Stimulated activated CD4-positive, alpha-beta T cell treated with anti-CD3 and anti-CD28 coated beads, Interleukin-1b, Interleukin-23, amount 100 ng/mL, for 24 hours (primary cell): ENCODE measurements at regions not wholly inside any gene's neighbourhood (a gene's known extent, or its start where the extent isn't known, plus 50 kb on each side); places are given as distances from the start of the nearest gene placed in this dataset.
"Not testable (repeated sequence)": the region's sequence is repeated elsewhere in the genome, so short reads cannot be mapped to it uniquely, and the experiment has no call there.

Experiments
- DNase-seq, 4 experiments: peaks; one replicate each; pipeline ENCODE4 v3.0.0-alpha.2; 2020; ENCODE audit warnings: low read depth in 4 of 4, low spot score in 1 of 4

GRCh38 chr10:42533866-42534265, 104.5 kb downstream of the ZNF33B start:
- DNase-seq, result not testable (repeated sequence)

DNA sequence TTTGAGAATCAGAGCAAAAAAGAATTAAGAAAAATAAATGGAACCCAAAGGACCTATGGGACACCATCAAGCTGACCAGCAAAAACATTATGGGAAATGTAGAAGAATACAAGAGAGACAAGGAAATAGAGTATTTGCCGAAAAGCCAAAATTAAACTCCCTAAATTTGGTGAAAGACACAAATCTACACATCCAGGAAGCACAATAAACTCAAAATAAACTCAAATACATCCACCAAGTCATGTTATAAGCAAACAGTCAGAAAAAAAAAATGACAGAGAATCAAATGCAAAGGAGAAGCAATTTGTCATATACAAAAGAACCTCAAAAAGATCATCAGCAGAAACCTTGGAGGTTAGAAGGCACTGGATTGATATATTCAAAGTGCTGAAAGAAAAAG, 105.4 kb downstream of the ZNF33B start:
- no peak for DNase-seq

DNA sequence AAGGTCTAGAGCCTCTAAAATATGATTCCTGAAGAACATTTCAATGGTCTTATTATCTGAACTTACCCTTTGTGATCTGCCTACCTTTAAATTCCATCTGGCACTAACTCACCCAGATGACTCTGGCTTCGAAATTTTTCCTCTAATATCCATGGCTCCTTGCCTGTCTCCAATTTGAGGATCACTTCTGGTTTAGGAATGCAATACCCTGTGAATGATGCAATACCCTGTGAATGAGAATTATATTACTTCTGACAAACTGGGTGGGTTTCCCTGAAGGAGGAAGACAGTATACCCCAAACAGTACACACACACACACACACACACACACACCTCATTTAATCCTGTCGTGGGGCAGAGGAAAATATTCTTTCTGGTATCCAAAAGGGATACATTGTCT, 115.3 kb downstream of the ZNF33B start:
- DNase-seq, result no peak

DNA sequence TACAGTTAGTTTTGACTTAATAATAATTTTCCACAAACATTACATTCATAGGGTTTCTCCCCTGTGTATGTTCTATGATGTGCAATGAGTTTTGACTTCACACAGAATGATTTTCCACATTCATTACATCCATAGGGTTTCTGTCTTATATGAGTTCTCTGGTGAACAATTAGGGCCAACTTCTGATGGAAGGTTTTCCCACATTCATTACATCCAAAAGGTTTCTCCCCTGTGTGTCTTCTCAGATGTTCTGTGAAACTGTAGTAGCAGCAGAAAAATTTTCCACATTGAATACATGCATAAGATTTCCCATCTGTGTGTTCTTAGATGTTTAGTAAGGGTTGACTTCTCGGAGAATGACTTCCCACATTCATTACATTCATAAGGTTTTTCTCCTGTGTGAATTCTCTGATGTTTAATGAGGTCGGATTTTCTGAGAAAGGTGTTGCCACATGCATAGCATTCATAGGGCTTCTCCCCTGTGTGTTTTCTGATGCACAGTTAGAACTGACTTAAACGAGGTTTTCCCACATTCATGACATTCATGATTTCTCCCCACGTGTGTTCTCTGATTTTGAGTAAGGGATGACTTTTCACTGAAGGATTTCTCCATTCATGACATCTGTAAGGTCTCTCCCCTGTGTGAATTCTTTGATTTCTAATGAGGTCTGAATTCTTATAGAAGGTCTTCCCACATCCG, 118.5 kb downstream of the ZNF33B start:
- DNase-seq, result no peak

- DNase-seq, result no peak
These were observed 119.3 kb downstream of the ZNF33B start for GRCh38 chr10:42519079-42519478.

DNA sequence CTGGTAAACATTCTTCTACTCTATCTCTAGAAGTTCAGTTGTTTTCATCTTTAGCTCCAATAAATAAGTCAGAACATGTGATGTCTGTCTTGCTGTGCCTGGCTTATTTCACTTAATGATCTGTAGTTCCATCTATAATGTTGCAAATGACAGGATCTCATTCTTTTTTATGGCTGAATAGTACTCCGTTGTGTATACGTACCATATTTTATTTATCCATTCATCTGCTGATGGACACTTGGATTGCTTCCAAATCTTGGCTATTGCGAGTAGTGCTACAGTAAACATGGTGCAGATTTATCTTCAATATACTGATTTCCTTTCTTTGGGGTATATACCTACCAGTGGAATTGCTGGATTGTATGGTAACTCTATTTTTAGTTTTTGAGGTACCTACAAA, 124.4 kb downstream of the ZNF33B start:
- no peak for DNase-seq

- no peak for DNase-seq
These were observed 146.6 kb downstream of the ZNF33B start for GRCh38 chr10:42491801-42492200.

GRCh38 chr10:42491001-42491592, 147.3 kb downstream of the ZNF33B start:
- DNase-seq, result no peak

DNA sequence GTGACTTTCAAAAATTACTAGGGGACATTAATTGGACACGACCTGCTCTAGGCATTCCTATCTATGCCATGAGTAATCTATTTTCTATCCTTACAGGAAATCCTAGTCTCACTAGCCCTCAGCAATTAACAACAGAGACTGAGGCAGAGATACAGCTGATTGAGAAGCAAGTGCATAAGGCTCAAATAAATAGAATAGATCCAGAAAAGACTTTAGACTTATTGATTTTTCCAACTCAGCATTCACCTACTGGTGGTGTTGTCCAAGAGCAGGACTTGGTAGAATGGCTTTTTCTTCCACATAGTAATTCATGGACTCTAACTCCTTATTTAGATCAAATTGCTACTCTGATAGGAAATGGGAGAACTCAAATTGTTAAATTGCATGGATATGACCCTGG, 148.0 kb downstream of the ZNF33B start:
- DNase-seq, result no peak

DNA sequence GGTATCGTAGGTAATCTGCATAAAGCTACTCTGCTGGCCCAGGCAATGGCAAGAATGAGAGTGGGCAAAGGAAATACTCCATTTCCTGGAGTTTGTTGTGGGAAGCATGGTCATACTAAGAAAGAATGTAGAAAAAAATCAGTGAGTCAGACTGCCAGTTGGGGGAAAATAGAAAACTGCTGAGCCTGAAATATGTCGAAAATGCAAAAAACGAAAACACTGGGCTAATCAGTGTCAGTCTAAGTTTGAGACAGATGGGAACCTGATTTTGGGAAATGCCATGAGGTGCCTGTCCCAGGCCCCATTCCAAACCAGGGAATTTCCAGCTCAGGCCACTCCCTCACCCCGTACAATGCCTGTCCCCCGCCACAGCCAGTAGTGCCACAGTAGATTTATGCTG, 150.0 kb downstream of the ZNF33B start:
- no peak for DNase-seq

- no peak for DNase-seq
These were observed 156.0 kb downstream of the ZNF33B start for GRCh38 chr10:42482411-42482810.

DNA sequence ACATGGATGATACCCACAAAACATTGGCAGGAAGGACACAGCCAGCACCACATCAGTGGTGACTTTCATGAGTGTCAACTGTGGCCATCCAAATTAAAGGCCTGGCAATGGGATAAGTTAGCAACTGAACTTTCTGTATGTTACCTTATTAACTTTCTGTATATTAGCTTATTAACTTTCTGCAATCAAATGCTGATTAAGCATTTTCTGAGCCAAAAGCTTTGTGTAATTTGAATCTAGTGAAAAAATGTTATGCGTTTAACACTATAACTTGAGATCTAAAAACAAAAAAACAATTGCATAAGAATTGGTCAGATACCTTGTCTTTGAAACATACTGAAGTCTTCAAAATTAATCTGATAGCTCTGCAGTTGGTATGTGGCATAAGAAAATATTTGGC, 159.3 kb downstream of the ZNF33B start:
- no peak for DNase-seq

DNA sequence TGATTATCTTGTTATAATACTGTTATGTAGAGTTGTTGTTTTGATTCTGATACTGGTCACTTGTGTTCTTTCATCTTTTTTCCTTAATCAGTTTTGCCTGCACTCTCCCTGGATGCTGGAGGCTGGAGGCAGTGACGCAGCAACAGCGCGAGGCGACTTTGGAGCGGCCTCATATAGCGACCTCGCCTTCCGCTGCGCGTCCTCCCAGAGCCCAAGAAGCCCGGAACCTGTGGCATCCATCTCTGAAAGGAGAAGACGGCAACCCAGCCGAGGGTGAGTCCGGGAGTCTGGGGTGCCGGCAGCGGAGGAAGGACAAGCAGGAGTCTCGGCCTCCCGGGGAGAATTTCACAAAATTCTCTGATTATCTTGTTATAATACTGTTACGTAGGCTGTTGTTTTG, 161.2 kb downstream of the ZNF33B start:
- DNase-seq, result no peak

- no peak for DNase-seq
These were observed 162.3 kb downstream of the ZNF33B start for GRCh38 chr10:42476101-42476500.

GRCh38 chr10:42475168-42476098, 162.9 kb downstream of the ZNF33B start:
- no peak for DNase-seq

DNA sequence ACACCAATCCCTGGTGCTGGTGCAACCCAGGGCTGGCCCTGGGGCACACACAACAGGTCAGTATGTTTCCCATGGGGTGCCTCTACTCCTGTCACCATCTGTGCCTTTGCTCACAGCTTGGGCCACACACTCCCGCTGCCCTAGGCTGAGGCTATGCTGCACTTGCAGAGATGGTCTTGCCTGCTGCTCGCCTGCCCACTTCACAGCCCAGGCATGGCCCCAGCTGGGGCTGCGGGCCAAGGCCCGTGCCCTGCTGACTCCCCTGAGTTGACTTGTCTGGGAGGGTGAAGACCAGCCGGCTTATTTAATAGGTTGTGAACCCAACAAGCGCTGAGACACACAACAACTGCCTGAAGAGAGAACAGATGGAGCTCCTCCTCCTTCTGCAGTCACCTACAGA, 184.1 kb downstream of the ZNF33B start:
- DNase-seq, result no peak

DNA sequence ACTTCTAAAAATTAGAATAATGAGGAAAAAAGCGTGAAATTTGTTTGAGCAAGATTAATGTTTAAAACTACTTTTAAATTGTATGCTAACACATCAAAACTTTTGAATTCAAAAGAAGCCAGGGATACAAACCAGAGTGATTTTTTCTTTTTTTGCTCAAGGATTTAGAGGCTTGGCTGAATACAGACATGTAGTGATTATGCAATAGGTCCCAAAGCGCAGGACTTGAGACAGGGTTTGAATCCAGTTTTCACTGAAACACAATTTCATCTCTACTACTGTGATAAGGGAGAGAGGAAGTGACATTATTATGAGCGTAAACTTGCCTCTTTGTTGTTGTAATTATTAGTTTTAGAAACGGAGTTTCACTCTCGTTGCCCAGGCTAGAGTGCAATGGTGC, 207.3 kb downstream of the ZNF33B start:
- no peak for DNase-seq

- no peak for DNase-seq
These were observed 209.8 kb downstream of the ZNF33B start for GRCh38 chr10:42428534-42428933.

- DNase-seq, result no peak
These were observed 215.5 kb downstream of the ZNF33B start for GRCh38 chr10:42422911-42423310.

DNA sequence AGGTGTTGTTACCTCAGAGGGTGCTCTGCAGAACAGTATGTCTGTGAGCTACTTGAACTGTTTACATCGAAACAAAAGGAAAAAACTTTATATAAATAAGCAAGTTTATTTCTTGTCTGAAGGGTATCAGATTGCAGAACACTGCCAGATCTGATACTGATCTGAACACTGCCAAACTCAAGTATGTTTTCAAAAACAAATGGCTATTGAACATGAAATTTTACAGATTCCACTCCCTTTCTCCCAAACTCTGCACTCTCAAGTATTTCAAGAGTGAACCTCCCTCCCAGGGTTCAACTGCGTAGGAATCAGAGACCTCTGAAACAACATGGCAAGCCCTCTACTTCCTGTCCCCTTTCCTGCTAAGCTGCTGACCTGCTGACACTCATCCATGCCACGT, 216.6 kb downstream of the ZNF33B start:
- DNase-seq, result no peak

GRCh38 chr10:42419789-42420188, 218.6 kb downstream of the ZNF33B start:
- no peak for DNase-seq

GRCh38 chr10:42380926-42381547, 257.3 kb downstream of the ZNF33B start:
- no peak for DNase-seq
